GM19324 (cell line): ENCODE measurements at regions not wholly inside any gene's neighbourhood (a gene's known extent, or its start where the extent isn't known, plus 50 kb on each side); places are given as distances from the start of the nearest gene placed in this dataset.

Experiments used
- ATAC-seq: cut with Tn5 transposase; IDR thresholded peaks from one replicate; pipeline ENCODE4 v1.9.1; 2021; ENCODE audit warnings: mild to moderate bottlenecking, moderate library complexity; ENCODE audit not compliant: unreplicated experiment, low FRiP score

DNA sequence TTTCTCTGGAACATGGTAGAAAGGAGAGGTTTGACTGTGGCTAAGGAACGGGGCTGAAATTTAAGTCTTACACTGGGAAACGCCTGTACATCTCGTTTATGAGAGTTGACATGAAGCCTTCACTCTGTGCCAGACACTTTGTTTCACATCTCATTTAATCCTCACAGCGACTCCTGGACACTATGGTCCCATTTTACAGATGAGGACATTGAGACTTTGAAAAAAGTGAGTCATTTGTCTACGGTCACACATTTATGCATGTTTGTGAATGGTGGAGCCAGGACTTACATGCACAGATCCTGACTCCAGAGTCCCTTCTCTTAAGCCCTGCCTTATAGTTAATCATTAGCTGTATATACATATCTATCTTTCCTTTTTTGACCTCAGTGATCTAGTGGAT is 318.4 kb upstream of the EEF2KMT start:
- no peak for ATAC-seq

DNA sequence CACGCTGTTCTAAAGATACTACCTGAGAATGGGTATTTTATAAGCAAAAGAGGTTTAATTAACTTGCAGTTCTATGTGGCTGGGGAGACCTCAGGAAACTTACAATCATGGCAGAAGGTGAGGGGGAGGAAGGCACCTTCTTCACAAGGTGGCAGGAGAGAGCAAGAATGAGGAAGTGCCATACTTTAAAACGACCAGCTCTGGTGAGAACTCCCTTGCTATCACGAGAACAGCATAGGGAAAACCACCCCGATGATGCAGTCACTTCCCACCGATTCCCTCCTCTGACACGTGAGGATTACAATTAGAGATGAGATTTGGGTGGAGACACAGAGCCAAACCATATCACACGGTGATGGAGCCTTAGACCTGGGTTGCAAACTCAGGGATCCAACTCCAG is 317.5 kb upstream of the EEF2KMT start:
- no peak for ATAC-seq

DNA sequence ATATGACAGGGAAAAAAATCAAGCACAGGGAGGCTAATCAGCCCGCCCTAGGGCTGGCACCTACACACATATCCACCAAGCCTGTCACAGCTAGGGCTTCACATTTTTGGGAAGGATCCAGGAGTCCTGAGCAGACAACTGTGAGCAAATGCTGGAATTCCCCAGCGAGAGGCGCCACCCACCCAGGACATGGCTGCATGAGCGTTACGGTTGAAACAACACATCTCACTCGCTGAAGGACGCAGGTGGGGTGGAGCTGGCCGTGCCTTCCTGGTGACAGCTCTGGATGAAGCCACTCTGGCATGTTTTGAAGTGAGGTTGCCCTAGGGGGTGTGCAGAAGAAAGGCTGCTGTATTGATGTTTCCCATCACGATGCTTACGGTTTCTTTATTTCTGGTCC is 315.1 kb upstream of the EEF2KMT start:
- ATAC-seq = no peak

DNA sequence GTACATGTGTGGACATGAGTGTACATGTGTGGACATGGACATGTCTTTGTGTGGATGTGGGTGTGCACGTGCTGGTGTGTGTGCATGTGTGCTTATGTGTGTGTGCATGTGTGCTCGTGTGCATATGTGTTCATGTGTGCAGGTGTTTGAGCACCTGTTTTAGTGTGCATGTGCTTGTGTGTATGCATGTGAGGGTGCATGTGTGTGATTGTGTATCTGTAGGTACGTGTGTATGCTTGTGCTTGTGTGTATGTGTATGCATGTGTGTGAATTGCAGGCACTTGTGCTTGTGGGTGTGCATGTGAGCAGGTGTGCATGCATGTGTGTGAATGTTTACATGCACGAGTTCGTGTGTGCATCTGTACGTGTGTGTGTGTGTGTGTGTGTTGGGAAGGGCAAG is 300.6 kb upstream of the EEF2KMT start:
- ATAC-seq = no peak

DNA sequence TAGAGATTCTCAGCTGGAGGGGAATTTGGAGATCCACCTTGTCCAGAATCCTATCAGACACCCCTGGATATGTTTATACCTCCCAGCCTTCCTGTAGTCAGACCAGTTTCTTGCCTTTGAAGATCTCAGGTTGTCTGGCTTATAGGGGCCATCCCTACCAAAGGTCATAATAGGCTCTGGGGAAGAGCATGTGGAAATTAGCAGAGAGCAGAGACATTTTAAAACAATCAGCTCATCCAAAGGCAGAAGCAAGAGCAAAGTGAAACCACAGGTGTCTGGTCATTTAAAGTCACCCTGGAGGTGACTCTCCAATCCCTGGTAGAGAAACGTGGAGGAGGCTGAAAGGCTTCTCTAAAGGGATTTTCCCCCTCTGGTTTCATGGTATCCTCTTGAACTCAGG is 299.3 kb upstream of the EEF2KMT start:
- ATAC-seq = no peak

DNA sequence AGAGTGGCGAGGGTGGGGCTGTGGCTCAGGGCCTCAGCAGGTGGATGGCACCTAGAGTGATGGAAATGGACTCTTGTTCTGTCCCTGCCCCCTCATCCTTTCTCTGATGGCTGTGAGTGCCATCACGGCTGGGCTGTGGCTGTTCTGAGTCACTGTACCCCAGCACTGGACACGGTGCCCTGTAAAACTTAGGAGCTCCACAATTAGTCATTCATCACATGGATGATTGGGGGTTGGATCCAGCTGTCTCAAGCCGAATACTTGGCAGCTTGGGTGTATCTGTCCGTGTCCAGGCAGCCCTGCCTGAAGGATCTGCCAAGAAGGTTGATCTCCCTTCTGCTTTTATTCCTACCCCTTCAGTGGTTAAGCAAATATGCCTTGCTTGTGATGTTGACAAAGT is 295.5 kb upstream of the EEF2KMT start:
- ATAC-seq = no peak

DNA sequence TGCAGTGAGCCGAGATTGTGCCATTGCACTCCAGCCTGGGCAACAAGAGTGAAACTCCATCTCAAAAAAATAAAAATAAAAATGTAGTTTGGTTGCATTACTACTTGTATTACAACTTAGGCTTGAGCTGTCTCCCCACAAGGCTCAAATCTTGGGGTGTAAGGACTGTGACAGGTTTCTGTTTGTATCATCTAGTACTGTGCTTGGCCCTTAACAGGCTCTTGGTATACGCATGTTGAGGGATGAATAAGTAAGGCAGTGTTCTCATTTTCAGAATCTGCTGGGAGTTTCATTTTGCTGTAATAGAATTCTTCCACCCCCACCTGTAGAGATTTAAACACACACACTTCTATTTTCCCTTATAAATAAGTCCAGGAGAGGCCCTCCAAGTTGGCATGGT is 289.4 kb upstream of the EEF2KMT start:
- ATAC-seq = no peak

DNA sequence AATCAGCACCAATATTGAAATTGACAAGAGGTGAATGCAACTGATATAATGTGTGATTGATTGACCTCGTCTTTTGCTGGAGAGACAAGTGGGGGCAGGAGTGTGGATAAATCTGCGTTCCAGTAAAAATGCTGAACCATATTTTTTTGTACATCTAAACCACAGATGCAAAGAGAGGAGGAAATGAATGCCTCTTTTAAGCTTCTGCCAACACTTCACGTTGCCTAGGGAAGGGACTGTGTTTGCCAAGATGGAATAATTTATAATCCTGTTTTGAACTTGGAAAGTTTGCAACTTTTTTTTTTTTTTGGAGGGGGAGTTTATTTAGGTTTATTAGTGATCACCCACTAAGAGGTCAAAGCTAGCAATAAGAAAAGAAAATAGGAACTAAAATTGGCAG is 288.2 kb upstream of the EEF2KMT start:
- no peak for ATAC-seq

DNA sequence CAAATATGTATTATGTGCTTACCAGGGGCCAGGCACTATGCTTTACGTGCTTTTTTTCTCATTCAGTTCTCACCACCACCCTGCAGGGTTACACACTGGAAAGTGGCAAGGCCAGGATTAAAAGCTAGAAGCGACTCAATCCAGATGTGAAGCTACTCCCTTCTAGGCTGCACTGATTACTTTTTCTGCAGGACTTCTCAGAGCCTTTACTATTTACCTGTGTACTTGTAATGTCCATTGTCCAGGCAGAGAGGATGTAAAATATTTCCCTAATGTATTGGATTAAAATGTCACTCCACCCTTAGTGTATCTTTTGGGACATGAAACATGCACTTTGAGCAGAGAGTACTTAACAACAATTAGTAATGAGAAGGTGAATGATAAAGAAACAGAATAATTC is 287.5 kb upstream of the EEF2KMT start:
- ATAC-seq = no peak

DNA sequence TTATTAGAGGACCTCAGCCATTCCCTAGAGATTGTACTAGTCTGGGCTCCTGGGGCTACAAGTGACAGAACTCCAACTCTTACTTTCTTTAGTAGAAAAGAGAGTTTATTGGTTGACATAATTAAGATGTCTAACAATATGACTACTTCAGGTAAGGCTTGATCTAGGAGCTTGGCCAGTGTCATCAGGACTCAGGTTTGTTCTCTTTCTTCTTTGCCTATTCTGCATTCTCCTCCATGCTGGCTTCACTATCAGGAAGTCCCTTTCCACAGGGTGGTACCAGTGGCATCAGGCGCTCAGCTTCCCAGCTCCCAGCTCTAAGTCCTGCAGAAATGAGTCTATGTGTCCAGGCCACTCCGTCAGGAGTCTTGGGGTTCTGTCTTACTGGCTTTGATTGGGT is 286.1 kb upstream of the EEF2KMT start:
- no peak for ATAC-seq

DNA sequence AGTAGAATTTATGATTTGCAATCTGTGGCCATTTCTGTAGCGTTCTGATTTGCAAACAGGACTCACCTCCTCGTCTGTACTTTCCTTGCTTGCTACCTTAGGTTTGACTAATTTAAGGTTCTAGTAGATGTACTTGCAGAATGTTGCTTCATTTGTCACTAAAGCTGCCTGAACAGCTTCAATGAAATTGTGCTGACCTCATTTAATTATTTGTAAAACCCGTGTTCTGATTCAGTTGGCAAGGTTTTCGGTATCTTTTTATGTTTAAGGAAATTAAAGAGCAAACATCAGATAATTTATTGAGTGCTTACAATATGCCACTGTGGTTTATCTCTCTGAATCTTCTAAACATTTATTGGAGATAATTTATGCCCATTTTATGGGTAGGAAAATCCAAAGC is 284.9 kb upstream of the EEF2KMT start:
- no peak for ATAC-seq

DNA sequence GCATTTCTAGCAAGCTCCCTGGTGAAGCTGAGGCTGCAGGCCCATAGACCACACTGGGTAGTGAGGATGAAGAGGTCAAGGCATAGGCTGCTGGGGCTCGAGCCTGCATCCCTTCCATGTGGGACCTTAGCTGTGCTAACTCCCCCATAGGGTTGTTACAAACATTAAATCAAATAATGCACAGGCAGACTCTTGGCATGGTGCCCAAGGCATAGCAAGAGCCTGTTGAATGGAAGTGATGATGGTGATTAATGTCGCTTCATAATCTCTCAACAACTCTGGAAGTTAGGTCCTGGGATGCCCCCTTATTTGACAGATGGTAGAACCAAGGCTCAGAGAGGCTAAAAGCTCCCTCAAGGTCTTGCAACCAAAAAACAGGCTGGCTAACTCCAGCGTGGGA is 283.9 kb upstream of the EEF2KMT start:
- ATAC-seq = no peak

DNA sequence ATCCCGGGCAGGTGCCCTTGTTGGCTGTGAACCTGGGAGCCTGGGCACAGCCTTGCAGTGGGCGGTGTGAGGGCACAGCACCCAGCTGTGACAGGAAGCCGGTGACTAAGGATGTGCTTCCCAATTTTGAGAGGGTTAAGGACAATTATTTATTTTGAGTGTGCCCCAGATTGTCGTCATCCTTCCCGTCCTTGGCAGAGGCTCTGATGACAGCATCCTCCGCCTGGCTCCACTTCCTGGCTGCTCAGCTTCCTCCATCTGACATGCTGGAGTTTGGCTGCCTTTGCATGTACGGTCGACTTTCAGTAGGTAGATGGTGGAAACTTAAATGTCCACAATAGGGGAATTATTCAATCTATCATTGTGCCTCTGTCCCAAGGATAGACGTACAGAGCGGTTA is 282.4 kb upstream of the EEF2KMT start:
- no peak for ATAC-seq

DNA sequence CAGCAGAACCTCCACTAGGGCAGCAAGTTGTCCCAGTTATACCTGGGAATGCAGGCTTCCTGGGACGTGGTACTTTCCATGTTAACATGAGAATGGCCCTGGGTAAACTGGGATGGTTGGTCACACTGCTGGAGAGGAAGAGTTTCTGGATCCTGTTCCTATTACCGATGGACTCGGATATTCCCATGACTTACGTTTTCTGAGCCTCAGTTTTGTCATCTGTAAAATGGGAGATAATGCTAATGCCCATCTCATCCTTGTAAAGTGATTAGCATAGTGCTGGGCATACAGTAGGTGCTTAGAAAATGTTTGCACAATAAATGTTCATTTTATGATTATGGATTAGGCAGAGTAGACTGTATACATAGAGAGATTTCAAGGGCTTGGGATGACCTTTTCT is 280.9 kb upstream of the EEF2KMT start:
- no peak for ATAC-seq

DNA sequence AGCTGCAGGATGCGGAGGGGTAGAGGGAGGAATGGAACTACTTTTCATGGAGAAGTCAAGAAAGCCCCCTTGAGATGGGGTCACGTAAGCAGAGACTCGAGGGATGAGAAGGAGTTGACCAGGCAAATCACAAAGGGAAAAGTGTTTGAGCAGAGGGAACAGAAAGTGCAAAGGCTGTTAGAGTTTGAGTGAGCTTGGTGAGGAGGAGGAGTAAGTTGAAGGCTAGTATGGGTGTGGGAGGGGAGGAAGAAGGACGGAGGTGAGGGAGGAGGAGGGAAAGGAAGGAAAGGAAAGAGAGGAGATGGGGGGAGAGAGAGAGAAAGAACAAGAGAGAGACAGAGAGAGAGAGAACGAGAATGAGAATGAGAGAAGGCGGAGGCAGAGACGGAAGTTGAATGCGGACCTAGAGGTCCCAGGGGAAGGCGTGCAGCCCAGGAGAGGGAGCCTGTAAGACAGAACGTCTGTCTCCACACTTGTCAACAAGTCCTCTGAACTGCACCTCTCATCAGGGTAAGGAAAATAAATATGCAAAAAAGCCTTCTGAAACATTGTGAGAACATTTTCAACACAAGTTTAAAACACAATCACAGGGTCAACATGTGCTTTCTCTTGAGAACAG is 279.8 kb upstream of the EEF2KMT start:
- no peak for ATAC-seq

DNA sequence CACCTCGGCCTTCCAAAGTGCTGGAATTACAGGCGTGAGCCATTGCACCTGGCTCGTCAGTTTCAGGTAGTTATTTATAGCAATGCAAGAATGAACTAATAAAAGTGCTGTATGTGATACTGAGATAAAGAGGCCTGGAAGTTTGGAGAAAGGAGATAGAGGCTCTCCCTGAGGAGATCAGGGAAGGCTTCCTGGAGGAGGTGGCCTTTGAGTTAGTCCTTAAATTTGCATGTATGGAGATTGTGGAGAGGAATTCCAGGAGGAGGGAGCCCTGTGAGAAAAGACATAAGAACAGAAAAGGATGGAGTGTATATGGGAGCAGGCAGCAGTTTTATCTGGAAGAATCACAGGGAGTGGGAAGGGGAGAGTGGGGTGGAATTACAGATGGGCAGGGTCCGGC is 276.6 kb upstream of the EEF2KMT start:
- no peak for ATAC-seq

DNA sequence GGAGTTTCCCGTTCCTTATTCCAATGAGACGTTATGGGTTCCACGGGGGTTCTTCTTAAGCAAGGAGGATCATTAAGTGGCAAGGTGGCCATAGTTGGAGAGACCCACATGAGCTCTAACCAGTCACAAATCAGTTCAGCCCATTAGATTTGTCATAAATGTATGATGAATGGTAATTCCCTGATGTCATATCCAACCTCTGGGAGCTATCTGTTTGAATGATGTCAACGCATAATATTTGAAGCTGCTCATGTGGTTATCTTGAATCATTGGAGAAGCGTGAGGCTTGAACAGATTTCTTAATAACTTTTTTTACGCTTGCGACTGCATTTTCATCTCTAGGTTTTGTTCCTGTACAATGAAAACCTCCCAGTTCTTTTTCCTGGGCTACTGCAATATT is 270.4 kb upstream of the EEF2KMT start:
- no peak for ATAC-seq

DNA sequence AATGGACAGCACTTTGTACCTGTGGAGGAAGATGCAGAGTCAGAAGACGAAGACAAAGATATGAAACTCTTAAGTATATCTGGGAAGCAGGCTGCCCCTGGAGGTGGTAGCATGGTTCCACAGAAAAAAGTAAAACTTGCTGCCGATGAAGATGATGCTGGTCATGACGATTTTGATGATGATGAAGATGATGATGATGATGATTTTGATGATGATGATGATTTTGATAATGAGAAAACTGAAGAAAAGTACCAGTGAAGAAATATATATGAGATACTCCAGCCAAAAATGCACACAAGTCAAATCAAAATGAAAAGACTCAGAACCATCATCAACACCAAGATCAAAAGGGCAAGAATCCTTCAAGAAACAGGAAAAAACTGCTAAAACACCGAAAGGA is 268.5 kb upstream of the EEF2KMT start:
- no peak for ATAC-seq

DNA sequence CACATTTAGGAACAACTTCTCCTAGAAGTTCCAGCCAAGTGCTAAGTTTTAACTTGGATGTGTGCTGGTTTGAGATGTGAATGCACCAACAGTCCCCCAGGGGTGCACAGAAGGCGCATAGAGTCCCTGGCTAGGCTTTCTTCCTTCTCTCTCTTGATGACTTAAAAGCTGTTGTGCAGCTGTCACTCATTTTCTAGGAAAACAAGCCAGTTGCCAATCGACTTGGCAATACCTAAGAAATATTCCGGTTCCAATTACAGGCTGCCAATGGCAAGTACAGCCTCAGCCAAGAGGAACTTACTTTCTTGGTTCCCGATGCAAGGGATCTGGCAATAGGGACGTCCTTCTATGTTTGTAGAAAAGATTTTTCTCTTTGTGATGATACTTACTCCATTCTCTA is 266.6 kb upstream of the EEF2KMT start:
- ATAC-seq = no peak

DNA sequence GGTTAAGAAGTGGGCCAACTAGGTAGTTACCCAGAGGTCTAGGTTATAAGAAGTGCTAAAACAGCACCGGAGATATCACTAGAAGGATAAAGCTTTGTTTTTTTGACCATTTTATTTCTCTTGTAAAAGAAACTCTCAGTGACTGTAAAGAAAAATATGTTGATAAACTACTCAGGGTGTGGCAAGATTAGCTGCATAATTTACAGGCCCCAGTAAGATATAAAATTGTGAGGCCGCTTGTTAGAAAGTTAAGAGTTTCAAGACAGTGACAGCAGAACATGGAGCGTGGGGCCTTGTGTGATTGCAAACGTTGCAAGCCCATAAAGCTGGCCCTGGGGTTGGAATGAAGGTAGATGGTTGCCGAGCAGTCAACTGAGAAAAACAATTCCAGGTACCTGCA is 263.7 kb upstream of the EEF2KMT start:
- ATAC-seq = no peak

DNA sequence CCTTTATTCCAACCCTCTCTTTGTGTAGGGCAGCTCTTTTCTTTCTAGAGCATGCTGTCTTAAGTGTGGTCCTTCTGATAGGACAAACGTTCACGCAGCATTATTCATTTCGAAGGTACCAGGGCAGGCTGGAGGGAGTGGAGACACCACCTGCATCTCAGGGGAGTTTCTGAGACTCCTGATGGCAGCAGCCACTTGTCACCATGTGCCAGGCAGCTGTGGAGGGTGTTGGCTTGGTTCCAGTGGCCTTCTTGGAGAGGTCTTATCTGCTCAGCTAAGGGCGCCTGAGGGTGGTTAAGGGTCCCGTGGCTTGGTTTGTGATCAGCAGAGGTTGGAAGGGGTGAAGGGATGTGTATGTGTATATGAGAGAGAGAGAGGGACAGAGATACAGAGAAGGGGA is 257.1 kb upstream of the EEF2KMT start:
- no peak for ATAC-seq

DNA sequence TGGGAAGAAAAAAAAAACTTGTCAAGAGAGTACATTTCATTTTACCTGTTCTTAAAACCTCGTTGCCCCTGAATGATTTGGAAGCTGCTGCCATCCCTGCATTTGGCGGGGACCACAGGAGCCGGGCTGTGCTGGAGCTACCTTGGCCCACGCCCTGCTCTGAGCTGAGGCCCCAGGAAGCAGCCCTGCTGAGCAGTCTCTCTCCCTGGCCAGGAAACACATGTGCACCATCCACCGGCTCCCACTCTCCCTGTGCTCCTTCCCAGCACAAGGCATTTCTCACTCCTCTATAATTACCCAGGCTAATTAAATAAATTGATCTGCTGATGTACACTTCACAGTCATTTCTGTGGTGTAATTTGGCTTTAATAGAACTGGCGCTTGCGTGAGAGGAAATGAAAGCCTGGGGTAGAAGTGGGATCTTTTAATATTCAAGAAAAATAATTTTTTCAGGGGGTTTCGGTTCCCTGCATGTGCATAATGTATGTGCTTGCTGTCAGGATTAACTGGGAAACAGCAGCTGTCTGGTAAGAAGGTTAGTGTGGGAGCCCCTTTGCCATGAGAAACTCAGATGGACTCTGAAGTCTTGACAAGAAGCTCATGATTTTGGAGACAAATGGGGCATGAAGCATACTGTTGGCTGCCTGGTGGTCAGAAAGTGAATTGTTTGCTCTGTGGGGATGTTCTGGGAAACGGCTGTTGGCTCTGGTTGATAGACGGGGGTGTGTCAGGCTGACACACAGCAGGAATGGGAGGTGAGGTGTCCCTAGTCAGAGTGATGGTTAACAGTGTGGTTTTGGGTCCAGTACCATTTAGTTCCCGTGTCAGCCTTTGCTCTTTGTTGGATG is 252.3 kb upstream of the EEF2KMT start:
- no peak for ATAC-seq
